ENCODE measurements at regions not wholly inside any gene's neighbourhood (a gene's known extent, or its start where the extent isn't known, plus 50 kb on each side); places are given as distances from the start of the nearest gene placed in this dataset.

DNA sequence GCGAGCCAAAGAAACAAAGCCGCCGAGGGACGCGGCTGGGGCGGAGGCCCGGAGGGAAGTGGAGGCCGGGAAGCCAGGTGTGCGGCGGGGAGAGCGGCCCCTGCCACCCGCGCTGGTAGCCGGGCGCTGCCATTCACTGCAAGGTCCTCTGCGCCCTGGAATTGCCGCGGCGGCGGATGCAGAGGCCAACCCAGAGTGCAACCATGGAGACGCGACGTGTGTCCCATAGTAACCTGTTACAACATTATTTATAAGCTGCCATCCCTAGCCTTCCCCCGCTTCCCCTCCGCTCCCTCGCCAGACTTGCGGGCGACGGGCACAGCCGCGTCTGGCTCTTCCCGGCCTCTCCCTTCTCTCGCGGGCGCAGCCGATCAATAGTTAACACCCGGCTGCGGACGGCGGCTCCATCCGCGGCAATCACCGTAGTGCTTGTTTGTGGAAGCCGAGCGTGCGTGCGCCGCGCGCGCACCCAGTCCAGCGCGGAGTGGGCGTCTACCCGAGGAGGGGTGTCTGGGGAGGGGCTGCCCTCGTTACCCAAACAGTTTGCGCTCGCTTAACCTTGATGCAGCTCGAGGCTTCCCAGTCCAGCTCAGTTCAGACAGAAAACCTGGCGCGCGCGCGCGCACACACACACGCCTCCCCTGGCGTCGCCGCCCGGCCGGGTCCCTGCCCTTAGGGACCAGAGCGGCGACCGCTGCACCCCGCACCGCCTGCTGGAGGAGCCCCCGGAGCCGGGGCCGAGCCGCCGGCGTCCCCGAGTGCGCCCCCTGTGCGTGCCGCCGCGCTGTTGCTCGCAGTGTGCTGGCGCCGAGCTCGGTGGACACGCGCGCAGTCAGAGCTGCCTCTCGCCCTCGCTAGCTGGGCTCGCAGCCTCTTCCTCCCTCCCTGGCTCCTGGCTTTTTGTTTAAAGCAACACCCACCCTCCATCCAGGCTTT, 165.4 kb upstream of the DPP6 start:
- DNase-seq (ENCODE audit: insufficient read length, low spot score) (no peak), FAIRE-seq (no peak)

GRCh38 chr7:153887749-153888569, 164.2 kb upstream of the DPP6 start:
- DNase-seq (ENCODE audit: insufficient read length, low spot score) (no peak), FAIRE-seq (no peak)

DNA sequence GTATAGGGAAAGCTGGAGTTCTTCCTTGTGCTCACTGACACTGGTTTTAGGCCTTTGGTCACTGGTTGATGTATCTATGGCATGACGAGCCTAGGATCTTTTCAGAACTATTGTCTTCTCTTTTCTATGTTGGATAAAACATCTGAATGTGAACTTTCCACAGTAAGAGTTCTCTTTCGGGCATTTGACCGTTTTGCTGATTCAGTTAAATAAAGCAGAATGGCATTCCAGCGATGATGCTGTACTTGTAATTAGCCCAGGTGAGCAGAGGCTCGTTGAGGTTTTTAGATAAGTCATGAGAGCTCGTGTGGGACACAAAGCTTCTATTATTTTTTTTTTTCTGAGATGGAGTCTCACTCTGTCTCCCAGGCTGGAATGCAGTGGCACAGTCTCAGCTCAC, 160.2 kb upstream of the DPP6 start:
- no peak for FAIRE-seq

GRCh38 chr7:153902862-153903261, 149.3 kb upstream of the DPP6 start:
- DNase-seq (ENCODE audit: insufficient read length, low spot score) (no peak), FAIRE-seq (no peak)

More for the DNA sequence above, 160.2 kb upstream of the DPP6 start:
- no peak for DNase-seq (ENCODE audit: insufficient read length, low spot score)

DNA sequence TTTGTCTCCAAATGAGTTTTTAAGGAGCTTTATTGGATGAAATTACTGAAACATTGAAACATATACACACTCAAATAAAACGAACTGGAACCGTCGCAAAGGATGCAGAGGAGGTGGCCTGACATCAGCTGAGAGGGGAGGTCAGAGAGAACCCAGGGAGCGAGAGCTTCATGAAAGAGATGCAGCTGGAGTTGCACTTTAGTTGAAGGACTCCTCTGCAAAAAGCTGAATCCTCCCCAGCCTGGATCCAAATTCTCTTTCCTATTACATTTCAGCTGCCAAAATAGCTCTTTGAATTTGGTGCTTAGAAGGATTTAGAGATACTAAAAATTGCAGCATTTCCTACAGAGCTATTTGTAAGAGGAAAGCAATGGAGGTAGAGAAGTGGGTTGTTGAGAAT, 140.0 kb upstream of the DPP6 start:
- no peak for FAIRE-seq
- DNase-seq (ENCODE audit: insufficient read length, low spot score) = no peak

DNA sequence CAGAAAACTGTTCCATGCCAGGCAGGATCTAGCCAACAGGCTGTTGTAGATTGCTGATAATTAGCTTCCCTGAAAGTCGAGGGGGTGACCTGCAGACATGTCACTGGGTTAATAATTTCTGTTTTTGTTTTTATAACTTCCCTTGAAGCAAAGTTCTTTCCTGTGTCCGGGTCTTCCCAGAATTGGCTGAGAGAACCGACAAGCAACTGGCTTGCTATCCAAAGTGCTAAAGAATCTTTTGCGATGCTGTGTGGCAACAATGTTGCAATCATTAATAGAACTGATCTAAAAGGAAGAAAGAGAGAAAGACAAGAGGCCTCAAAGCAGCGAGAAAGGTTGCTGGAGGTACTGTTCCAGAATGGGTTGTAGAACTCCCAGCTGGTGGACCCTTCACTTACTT, 132.1 kb upstream of the DPP6 start:
- DNase-seq (ENCODE audit: insufficient read length, low spot score) = no peak
- no peak for FAIRE-seq

- DNase-seq (ENCODE audit: insufficient read length, low spot score) (no peak), FAIRE-seq (no peak)
These were observed 131.3 kb upstream of the DPP6 start for GRCh38 chr7:153920897-153921296.

DNA sequence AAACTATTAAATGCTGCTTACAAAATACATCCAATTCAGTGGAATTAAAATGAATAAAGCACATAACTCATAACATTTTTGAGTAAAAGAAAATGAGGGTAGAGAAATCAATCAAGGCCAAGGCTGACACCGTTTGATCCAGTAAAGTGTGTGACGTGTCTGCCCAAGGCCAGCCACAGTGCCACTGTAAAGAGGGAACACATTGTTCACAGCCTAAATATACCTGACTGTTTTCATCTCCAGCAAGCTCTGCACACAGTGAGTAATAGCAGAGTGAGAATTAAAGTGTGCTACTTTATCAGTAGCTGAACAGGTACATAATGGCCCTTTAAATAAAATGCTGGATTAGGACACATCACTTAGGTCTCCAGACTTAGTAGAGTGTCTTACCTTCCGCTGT, 130.8 kb upstream of the DPP6 start:
- no peak for DNase-seq (ENCODE audit: insufficient read length, low spot score)
- FAIRE-seq = no peak

DNA sequence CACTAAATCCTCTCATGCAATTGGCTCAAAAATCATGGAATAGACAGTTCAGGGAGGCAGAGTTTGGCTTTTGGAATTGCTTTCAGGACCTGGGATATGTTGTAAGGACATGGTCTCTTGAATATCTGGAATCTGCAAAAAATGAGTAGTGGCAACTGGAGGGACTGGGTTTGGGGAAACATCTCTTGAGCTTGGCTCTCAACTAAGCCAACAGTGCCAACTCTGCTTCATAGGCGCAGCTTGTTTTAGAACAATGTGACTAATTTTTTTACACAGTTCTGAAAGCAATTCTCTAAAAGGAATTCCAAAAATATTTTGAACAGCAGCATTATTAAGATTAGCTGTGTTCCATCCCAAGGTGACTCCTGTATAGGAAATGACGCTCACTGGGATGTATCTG, 121.5 kb upstream of the DPP6 start:
- FAIRE-seq = no peak
- no peak for DNase-seq (ENCODE audit: insufficient read length, low spot score)

DNA sequence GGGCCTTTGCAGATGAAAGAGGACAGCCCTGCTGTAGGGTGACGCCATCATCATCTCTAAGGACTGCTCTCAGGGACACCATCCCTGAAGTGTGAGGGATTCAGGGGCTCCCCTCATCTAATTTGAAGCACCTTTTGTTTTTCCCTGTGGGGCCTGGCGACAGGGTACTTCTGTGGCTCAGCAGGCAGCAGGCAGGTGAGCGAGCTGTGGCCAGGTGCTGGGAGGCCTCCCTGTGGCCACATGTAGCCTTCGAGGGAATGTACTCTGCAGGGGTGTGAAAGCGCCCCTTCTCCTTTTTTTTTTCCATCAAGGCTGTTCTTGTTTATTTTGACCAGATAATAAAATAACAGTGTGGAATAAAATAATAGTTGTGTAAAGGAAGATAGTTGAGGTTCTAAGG, 118.2 kb upstream of the DPP6 start:
- FAIRE-seq = no peak
- no peak for DNase-seq (ENCODE audit: insufficient read length, low spot score)

DNA sequence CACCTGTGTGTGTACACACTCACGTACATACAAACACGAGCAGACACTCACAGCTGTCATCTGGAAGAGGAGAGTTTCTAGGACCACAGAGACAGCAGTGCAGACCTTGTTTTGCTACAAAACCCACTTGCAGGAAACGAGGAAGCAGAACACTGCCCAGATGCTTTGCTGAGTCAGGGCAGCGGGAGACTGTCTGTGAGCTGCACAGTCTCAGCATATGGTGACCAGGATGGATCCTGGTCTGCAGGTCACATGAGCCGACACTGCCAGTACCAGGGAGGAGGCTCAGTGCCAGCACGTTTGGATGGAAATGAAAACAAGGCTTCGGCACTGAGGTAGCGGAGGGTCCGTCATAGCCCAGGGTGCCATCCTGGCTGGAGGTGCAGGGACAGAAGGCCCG, 117.6 kb upstream of the DPP6 start:
- DNase-seq (ENCODE audit: insufficient read length, low spot score) (no peak), FAIRE-seq (no peak)

GRCh38 chr7:153935095-153935494, 117.1 kb upstream of the DPP6 start:
- DNase-seq (ENCODE audit: insufficient read length, low spot score) = no peak
- no peak for FAIRE-seq

DNA sequence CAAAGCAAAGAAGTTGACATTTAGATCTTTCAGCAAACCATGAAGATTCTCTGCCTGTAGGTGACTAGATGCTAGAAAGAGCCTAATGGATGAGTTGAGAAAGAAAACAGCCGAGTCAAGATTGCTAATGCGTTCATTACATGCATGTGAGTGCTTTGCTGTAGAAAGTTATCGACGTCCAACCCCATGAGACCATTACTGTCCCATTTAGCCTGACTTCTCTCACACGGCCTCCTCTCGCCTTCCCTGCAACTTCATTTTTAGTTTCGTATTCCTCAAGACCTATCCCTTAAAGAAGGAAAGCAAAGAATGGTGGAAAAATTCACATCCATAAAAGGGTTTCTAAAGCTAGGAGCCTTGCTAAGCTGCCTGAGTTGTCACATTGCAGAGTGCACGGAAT, 113.7 kb upstream of the DPP6 start:
- FAIRE-seq (no peak), DNase-seq (ENCODE audit: insufficient read length, low spot score) (no peak)

DNA sequence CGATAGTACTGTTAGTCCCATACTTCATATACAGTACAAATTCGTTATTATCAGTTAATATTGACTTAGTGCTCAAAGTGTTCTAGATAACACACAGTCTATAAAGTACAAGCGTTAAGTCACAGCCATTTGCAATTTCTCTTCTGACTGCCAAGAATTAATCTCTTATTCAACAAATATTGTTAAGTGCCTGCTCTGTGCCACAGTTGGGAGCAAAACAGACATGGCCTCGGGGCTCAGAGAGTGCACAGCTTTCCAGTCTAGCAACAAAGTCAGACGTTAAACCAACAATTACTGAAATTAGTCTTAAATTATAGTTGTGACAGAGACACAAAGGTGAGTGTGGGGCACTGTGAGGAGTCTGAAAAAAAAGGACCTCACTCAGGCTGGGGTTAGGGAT, 113.0 kb upstream of the DPP6 start:
- no peak for FAIRE-seq
- no peak for DNase-seq (ENCODE audit: insufficient read length, low spot score)

GRCh38 chr7:153939654-153940053, 112.5 kb upstream of the DPP6 start:
- no peak for DNase-seq (ENCODE audit: insufficient read length, low spot score)
- no peak for FAIRE-seq

GRCh38 chr7:153941061-153941460, 111.1 kb upstream of the DPP6 start:
- DNase-seq (ENCODE audit: insufficient read length, low spot score) (no peak), FAIRE-seq (no peak)

DNA sequence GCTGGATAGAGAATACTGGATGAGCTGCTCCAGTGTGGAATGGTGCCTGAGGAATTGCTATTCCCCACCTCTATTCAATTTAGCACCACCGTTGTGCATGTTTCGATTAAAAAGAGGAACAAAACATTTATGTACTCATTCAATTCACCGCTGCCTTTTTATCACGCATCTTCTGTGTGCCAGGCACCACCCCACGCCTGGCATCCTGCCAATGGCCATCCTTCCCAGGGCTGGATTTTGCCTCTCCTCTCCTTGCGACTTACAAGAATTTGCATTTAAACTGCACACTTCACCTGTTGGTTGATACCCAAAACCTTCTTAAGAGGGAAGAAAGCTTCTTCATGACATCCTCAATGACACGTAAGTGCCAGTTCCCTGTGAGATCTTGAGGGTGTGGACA, 110.2 kb upstream of the DPP6 start:
- DNase-seq (ENCODE audit: insufficient read length, low spot score) = no peak
- no peak for FAIRE-seq

- no peak for DNase-seq (ENCODE audit: insufficient read length, low spot score)
- no peak for FAIRE-seq
These were observed 108.7 kb upstream of the DPP6 start for GRCh38 chr7:153943457-153943856.

GRCh38 chr7:153943861-153944260, 108.3 kb upstream of the DPP6 start:
- DNase-seq (ENCODE audit: insufficient read length, low spot score) (no peak), FAIRE-seq (no peak)

DNA sequence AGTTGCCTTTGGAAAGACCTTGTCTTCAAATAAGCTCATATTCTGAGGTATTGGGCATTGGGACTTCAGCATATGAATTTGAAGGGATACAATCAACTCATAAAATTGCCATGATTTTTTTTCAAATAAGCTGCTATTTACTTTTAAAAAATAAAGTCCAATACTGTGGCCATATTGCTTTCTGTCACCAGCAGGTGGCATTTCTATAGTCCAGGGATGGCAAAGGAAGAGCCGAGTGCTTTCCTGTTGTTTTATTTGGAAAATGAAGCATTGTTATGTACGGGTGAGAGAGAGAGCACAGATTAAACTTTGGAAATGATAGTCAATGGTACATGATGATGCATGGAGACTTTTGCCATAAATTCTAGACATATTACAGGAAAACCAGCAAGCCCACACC, 104.1 kb upstream of the DPP6 start:
- no peak for DNase-seq (ENCODE audit: insufficient read length, low spot score)
- FAIRE-seq = no peak

- no peak for DNase-seq (ENCODE audit: insufficient read length, low spot score)
- FAIRE-seq = no peak
These were observed 100.9 kb upstream of the DPP6 start for GRCh38 chr7:153951316-153951715.

DNA sequence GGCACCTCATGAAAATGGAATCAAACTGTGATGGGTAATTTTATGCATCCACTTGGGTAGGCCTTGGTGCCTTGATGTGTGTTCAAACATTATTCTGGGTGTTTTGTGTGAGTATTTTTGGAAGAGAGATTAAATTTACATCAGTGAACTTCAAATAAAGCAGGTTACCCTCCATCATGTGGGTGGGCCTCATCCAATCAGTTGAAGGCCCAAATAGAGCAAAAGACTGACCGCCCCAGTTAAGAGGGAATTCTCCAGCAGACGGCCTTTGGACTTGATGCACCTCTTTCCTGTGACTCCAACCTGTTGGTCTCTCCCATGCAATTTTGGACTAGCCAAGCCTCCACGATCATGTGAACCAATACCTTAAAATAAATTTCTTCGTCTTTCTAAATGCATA, 97.7 kb upstream of the DPP6 start:
- no peak for DNase-seq (ENCODE audit: insufficient read length, low spot score)
- no peak for FAIRE-seq
